ENCODE measurements at regions not wholly inside any gene's neighbourhood (a gene's known extent, or its start where the extent isn't known, plus 50 kb on each side); places are given as distances from the start of the nearest gene placed in this dataset.
"Not testable (repeated sequence)": the region's sequence is repeated elsewhere in the genome, so short reads cannot be mapped to it uniquely, and the experiment has no call there.

DNA sequence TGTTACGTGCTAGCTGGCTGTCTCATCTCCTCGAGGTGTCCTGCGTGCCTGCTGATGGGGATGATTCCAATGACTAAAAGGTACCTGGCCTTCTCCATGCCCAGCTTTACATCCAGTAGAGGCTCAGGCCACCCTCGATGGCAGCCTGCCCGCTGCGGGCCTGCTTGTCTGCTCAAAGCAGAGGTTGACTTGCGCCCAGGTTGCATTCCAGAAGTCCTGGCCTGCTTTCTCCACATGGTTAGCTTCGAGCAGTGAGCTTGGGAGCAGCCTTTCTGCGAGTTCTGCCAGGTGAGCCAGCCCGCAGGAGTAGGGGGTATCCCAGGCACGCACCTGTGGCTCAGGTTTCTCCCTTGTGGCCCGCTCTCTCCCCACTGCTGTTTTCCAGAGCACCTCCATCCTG, 175.0 kb upstream of the PLGLB2 start:
- not testable (repeated sequence) for TF ChIP-seq POLR2A (IDR thresholded peaks at IDR 0.05; ENCODE audit: low read depth); EP300 (IDR thresholded peaks at IDR 0.05); POLR2AphosphoS5 (IDR thresholded peaks at IDR 0.05)
- TF ChIP-seq, protein P1, sequence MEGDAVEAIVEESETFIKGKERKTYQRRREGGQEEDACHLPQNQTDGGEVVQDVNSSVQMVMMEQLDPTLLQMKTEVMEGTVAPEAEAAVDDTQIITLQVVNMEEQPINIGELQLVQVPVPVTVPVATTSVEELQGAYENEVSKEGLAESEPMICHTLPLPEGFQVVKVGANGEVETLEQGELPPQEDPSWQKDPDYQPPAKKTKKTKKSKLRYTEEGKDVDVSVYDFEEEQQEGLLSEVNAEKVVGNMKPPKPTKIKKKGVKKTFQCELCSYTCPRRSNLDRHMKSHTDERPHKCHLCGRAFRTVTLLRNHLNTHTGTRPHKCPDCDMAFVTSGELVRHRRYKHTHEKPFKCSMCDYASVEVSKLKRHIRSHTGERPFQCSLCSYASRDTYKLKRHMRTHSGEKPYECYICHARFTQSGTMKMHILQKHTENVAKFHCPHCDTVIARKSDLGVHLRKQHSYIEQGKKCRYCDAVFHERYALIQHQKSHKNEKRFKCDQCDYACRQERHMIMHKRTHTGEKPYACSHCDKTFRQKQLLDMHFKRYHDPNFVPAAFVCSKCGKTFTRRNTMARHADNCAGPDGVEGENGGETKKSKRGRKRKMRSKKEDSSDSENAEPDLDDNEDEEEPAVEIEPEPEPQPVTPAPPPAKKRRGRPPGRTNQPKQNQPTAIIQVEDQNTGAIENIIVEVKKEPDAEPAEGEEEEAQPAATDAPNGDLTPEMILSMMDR (IDR thresholded peaks at IDR 0.05), result not testable (repeated sequence)

Measured in esophagus muscularis mucosa (tissue), 4 donors.